ENCODE measurements at regions not wholly inside any gene's neighbourhood (a gene's known extent, or its start where the extent isn't known, plus 50 kb on each side); places are given as distances from the start of the nearest gene placed in this dataset.

GRCh38 chr16:6068063-6068462 lies 970.5 kb upstream of the EEF2KMT start:
- Histone ChIP-seq H3K4me3 (no peak overlapping the region), H3K27ac (no peak overlapping the region), H3K36me3 (no peaks in the 10 kb centered on the region), H3K27me3 (no peaks in the 10 kb centered on the region), H3K4me1 (no peaks in the 10 kb centered on the region), H3K9me3 (no peaks in the 10 kb centered on the region)
- TF ChIP-seq CTCF (IDR thresholded peaks at IDR 0.05) (no peak), POLR2A (IDR thresholded peaks at IDR 0.05) (no peak)
- DNase-seq = no peak

DNA sequence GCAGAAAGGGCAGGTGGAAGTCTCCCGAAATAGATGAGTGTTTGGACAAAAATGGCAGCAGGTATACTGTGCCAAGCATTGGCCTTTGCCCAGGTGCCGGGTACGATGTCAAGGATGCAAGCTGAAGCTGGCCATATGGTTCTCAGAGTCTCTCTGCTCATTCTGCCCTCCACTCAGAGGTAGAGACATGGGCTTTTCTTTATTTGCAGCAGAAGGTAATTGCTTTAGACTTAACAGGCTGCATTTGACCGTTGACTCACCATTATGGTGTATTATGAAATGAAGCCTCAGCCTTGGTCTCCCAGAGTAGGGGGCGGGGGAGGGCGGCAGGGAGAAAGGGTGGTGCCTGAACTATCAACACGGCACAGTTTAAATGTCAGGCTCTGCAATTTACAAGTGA lies 969.1 kb upstream of the EEF2KMT start:
- H3K27ac ChIP-seq = no peak overlapping the region
- no peaks in the 10 kb centered on the region for H3K4me1 ChIP-seq
- no peaks in the 10 kb centered on the region for H3K27me3 ChIP-seq
- no peaks in the 10 kb centered on the region for H3K9me3 ChIP-seq
- DNase-seq = no peak
- H3K4me3 ChIP-seq = no peak overlapping the region
- H3K36me3 ChIP-seq = no peaks in the 10 kb centered on the region
- TF ChIP-seq CTCF (IDR thresholded peaks at IDR 0.05) (no peak), POLR2A (IDR thresholded peaks at IDR 0.05) (no peak)

DNA sequence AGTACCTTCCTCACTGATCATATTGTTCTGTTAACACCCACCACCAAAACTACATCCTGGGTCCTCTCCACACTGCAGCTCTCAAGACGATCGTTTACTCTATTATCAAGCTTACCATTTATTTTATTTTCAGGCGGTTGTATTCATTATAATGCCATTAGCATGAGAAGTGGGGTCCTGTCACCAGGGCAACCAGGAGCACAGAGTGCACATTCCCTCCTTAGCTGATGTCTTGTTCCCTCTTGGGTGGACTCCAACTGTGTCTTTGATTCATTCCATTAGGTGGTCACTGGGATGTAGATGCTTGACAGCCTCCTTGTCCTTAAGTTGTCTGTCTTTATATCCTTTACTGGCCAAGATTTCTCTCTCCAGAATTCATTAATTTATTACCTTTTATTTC lies 965.9 kb upstream of the EEF2KMT start:
- no peaks in the 10 kb centered on the region for H3K9me3 ChIP-seq

DNA sequence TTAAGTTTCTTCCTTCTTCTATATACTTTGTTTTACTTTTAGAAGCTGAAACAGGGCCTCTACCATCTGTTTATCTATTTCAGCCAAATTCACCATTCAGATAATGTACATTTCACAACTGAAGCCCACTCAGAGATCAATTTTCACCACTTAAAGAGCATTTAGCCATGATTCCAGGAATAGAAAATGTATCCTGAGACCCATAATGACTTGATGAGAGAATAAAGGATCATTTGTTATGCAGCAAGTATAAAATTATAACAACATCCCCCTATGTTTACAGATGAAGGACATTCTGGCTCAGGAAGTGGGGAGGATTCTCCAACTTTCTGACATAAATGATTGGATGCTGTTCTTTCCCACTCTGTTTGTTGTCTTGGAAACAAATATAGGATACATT lies 962.1 kb upstream of the EEF2KMT start:
- H3K9me3 ChIP-seq = no peaks in the 10 kb centered on the region

More for the DNA sequence above, 965.9 kb upstream of the EEF2KMT start:
- no peak for DNase-seq
- no peak overlapping the region for H3K4me3 ChIP-seq
- H3K27ac ChIP-seq = no peak overlapping the region
- H3K27me3 ChIP-seq = no peaks in the 10 kb centered on the region
- no peaks in the 10 kb centered on the region for H3K4me1 ChIP-seq
- TF ChIP-seq CTCF (IDR thresholded peaks at IDR 0.05) (no peak), POLR2A (IDR thresholded peaks at IDR 0.05) (no peak)
- H3K36me3 ChIP-seq = no peaks in the 10 kb centered on the region

DNA sequence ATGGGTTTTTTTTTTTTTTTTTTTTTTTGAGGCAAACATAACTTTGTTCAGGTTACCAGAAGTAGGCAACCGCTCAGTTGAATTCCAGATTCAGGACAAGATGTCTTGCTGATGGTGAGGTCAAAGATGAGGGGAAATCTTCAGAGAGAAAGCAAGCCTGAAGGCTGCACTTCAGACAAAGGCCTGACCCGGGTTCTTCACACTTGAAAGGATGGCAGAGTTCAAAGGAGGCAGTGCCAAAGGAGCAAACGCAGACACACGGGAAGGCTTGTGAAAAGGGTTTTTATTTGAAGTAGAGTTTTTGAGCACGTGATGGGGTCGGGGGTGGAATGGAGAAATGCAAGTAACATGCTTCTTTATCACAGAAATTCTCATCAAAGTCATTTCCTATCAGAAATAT lies 960.2 kb upstream of the EEF2KMT start:
- H3K36me3 ChIP-seq = no peaks in the 10 kb centered on the region
- no peak for TF ChIP-seq POLR2A (IDR thresholded peaks at IDR 0.05)
- TF ChIP-seq CTCF (IDR thresholded peaks at IDR 0.05) = no peak
- H3K4me3 ChIP-seq = no peak overlapping the region
- no peak for DNase-seq
- H3K27ac ChIP-seq = no peak overlapping the region
- H3K27me3 ChIP-seq = no peaks in the 10 kb centered on the region
- no peaks in the 10 kb centered on the region for H3K9me3 ChIP-seq
- no peaks in the 10 kb centered on the region for H3K4me1 ChIP-seq

More for the DNA sequence above, 962.1 kb upstream of the EEF2KMT start:
- H3K27me3 ChIP-seq = no peaks in the 10 kb centered on the region
- TF ChIP-seq POLR2A (IDR thresholded peaks at IDR 0.05) (no peak), CTCF (IDR thresholded peaks at IDR 0.05) (no peak)
- H3K27ac ChIP-seq = no peak overlapping the region
- H3K4me3 ChIP-seq = no peak overlapping the region
- no peak for DNase-seq
- no peaks in the 10 kb centered on the region for H3K36me3 ChIP-seq
- H3K4me1 ChIP-seq = no peaks in the 10 kb centered on the region

GRCh38 chr16:6048017-6048416 lies 950.4 kb upstream of the EEF2KMT start:
- DNase-seq = no peak
- no peaks in the 10 kb centered on the region for H3K36me3 ChIP-seq
- no peaks in the 10 kb centered on the region for H3K9me3 ChIP-seq
- H3K27me3 ChIP-seq = no peaks in the 10 kb centered on the region
- no peak overlapping the region for H3K27ac ChIP-seq
- TF ChIP-seq POLR2A (IDR thresholded peaks at IDR 0.05) = no peak
- TF ChIP-seq CTCF (IDR thresholded peaks at IDR 0.05) = no peak
- H3K4me1 ChIP-seq = no peaks in the 10 kb centered on the region
- H3K4me3 ChIP-seq = no peak overlapping the region
